Stimulated activated CD4-positive, alpha-beta T cell treated with anti-CD3 and anti-CD28 coated beads, TNF-alpha, amount 100 ng/mL, for 1 hour (primary cell): ENCODE measurements at regions not wholly inside any gene's neighbourhood (a gene's known extent, or its start where the extent isn't known, plus 50 kb on each side); places are given as distances from the start of the nearest gene placed in this dataset.
"Not testable (repeated sequence)": the region's sequence is repeated elsewhere in the genome, so short reads cannot be mapped to it uniquely, and the experiment has no call there.

Experiments used
- DNase-seq, 3 donors: peaks; one replicate each; pipeline ENCODE4 v3.0.0-alpha.2; 2020; ENCODE audit warnings: low read depth in 3 of 3, low spot score in 1 of 3

- DNase-seq, result not testable (repeated sequence)
Observed at GRCh38 chr15:38797506-38797905, 232.9 kb upstream of the RASGRP1 start.

GRCh38 chr15:38799202-38799601 is 234.6 kb upstream of the RASGRP1 start:
- DNase-seq, result not testable (repeated sequence)

- DNase-seq, result no peak
Observed at GRCh38 chr15:38809621-38810020, 245.0 kb upstream of the RASGRP1 start.

- DNase-seq, result no peak
Observed at GRCh38 chr15:38810686-38811085, 246.1 kb upstream of the RASGRP1 start.

GRCh38 chr15:38814254-38814653 is 249.6 kb upstream of the RASGRP1 start:
- not testable (repeated sequence) for DNase-seq

GRCh38 chr15:38814891-38815290 is 250.3 kb upstream of the RASGRP1 start:
- no peak for DNase-seq

- DNase-seq, result peak; percentile 35 to 79 (median 61)
Observed at GRCh38 chr15:38817427-38818156, 253.0 kb upstream of the RASGRP1 start.

- DNase-seq, result no peak
Observed at GRCh38 chr15:38818157-38818790, 253.7 kb upstream of the RASGRP1 start.

GRCh38 chr15:38819387-38819950 is 254.9 kb upstream of the RASGRP1 start:
- no peak for DNase-seq

- DNase-seq, result no peak
Observed at GRCh38 chr15:38823263-38823662, 258.6 kb upstream of the RASGRP1 start.

GRCh38 chr15:38824719-38825118 is 260.1 kb upstream of the RASGRP1 start:
- no peak for DNase-seq

GRCh38 chr15:38826880-38827279 is 262.3 kb upstream of the RASGRP1 start:
- DNase-seq, result no peak

GRCh38 chr15:38828031-38828532 is 263.5 kb upstream of the RASGRP1 start:
- DNase-seq, result no peak

GRCh38 chr15:38829086-38829485 is 264.5 kb upstream of the RASGRP1 start:
- no peak for DNase-seq

- DNase-seq, result no peak
Observed at GRCh38 chr15:38842226-38842625, 277.6 kb upstream of the RASGRP1 start.

- no peak for DNase-seq
Observed at GRCh38 chr15:38843051-38843501, 278.5 kb upstream of the RASGRP1 start.

- no peak for DNase-seq
Observed at GRCh38 chr15:38843736-38844590, 279.3 kb upstream of the RASGRP1 start.

- no peak for DNase-seq
Observed at GRCh38 chr15:38844736-38845135, 280.1 kb upstream of the RASGRP1 start.

- DNase-seq, result no peak
Observed at GRCh38 chr15:38846346-38846745, 281.7 kb upstream of the RASGRP1 start.

- DNase-seq, result no peak
Observed at GRCh38 chr15:38847666-38848065, 283.1 kb upstream of the RASGRP1 start.

GRCh38 chr15:38849046-38849445 is 284.4 kb upstream of the RASGRP1 start:
- no peak for DNase-seq
